Naive thymus-derived CD8-positive, alpha-beta T cell (primary cell): ENCODE measurements at regions not wholly inside any gene's neighbourhood (a gene's known extent, or its start where the extent isn't known, plus 50 kb on each side); places are given as distances from the start of the nearest gene placed in this dataset.
"Not testable (repeated sequence)": the region's sequence is repeated elsewhere in the genome, so short reads cannot be mapped to it uniquely, and the experiment has no call there.

Source experiments
- ATAC-seq, 2 donors: fragments of 150-1000 bp; cut with Tn5 transposase in 1 of 2; sonication (Bioruptor Pico), chemical (Tn5 transposase) in 1 of 2; 1 replicate in 1 of 2; 2 replicates in 1 of 2; pipeline ENCODE4 v1.10.0; 2021; ENCODE audit warnings: mild to moderate bottlenecking in 2 of 2, moderate library complexity in 2 of 2
- POLR2A ChIA-PET: fragments of 350-600 bp; sonication (Branson Sonifier 250); formaldehyde crosslinking; loops from one replicate; lab custom pipeline; 2021; ENCODE audit warnings: antibody characterized with exemption; lab: Charles Lee
- DNase-seq, 10 donors: peaks; one replicate each; pipeline versions ENCODE4 v3.0.0 to v3.0.0-alpha.2; 2020 to 2022
- H3K27ac Mint-ChIP-seq, 10 donors: one replicate each; pipeline ENCODE4 v1.8.0; 2020 to 2022; ENCODE audit warnings: mild to moderate bottlenecking in 10 of 10, mixed read lengths in 10 of 10, moderate library complexity in 4 of 10, inconsistent platforms in 1 of 10
- H3K27me3 Mint-ChIP-seq, 5 donors: one replicate each; pipeline ENCODE4 v1.8.0; 2021 to 2022; ENCODE audit warnings: mixed read lengths in 5 of 5
- H3K36me3 Mint-ChIP-seq, 3 donors: one replicate each; pipeline ENCODE4 v1.8.0; 2020 to 2022; ENCODE audit warnings: mixed read lengths in 3 of 3, mild to moderate bottlenecking in 2 of 3, inconsistent platforms in 1 of 3
- H3K4me1 Mint-ChIP-seq, 4 donors: one replicate each; pipeline ENCODE4 v1.8.0; 2021 to 2022; ENCODE audit warnings: mixed read lengths in 4 of 4
- H3K4me3 Mint-ChIP-seq, 10 donors: one replicate each; pipeline ENCODE4 v1.8.0; 2020 to 2022; ENCODE audit warnings: mild to moderate bottlenecking in 10 of 10, mixed read lengths in 10 of 10, moderate library complexity in 6 of 10, inconsistent platforms in 1 of 10
- H3K9me3 Mint-ChIP-seq, 9 donors: one replicate each; pipeline ENCODE4 v1.8.0; 2020 to 2022; ENCODE audit warnings: mixed read lengths in 9 of 9, mild to moderate bottlenecking in 3 of 9, inconsistent platforms in 1 of 9, moderate library complexity in 1 of 9

DNA sequence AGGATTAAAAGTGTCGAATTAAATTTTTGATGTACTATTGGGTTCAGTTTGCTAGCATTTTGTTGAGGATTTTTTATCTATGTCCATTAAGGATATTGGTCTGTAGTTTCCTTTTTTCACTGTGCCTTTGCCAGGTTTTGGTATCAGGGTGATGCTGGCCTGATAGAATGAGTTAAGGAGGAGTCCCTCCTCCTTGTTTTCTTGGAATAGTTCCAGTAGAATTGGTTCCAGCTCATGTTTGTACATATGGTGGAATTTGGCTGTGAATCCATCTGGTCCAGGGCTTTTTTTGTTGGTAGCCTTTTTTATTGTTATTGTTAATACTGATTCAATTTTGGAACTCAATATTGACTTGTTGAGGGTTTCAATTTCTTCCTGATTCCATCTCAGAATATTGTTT is 141.8 kb downstream of the SIM1 start:
- Mint-ChIP-seq H3K9me3 (peaks cover 0 to 15% (median 2%) of the 10 kb centered on the region in 9 donors), H3K27ac (no peak overlapping the region), H3K36me3 (no peaks in the 10 kb centered on the region), H3K4me3 (no peak overlapping the region), H3K27me3 (peaks cover 0 to 1% (median 0%) of the 10 kb centered on the region in 5 donors), H3K4me1 (no peaks in the 10 kb centered on the region)
- POLR2A ChIA-PET = no interaction called here
- DNase-seq (no peak), ATAC-seq (no peak)

DNA sequence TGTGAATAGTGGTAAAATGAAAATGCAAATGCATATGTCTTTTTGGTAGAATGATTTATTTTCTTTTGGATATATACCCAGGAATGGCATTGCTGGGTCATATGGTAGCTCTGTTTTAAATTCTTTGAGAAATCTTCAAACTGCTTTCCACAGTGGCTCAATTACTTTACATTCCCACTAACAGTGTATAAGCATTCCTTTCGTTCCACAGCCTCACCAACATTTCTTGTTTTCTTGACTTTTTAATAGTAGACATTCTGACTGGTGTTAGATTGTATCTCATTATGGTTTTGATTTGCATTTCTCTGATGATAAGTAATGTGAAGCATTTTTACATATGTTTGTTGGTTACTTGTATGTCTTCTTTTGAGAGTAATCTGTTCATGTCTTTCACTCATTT is 144.0 kb downstream of the SIM1 start:
- Mint-ChIP-seq H3K27ac (no peak overlapping the region), H3K4me1 (no peaks in the 10 kb centered on the region), H3K36me3 (no peaks in the 10 kb centered on the region), H3K27me3 (peaks cover 0 to 1% (median 0%) of the 10 kb centered on the region in 5 donors), H3K4me3 (no peak overlapping the region), H3K9me3 (peaks cover 0 to 15% (median 2%) of the 10 kb centered on the region in 9 donors)
- ATAC-seq (no peak), DNase-seq (no peak)
- POLR2A ChIA-PET = no interaction called here

DNA sequence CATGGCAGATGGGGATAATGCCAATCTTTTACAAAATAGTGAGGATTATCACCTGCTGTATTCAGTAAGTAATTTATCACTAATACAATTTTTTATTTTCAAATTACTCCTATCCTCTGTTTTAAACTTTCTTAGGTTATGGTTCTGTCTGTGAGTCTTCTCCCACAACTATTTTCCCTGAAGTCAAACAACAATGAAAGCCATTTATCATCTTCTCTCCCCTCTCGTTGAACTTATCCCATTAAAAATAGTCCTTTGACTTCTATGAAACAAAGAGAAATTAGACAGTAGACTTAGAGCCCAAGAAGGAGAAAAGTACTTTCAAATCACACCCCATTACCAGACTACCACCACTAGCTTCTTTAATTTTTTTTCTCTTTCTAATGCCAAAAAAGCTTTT is 147.7 kb downstream of the SIM1 start:
- Mint-ChIP-seq H3K27ac (no peak overlapping the region), H3K36me3 (no peaks in the 10 kb centered on the region), H3K9me3 (peaks cover 0 to 15% (median 1%) of the 10 kb centered on the region in 9 donors), H3K27me3 (peaks cover 0 to 5% (median 0%) of the 10 kb centered on the region in 5 donors), H3K4me1 (no peaks in the 10 kb centered on the region), H3K4me3 (no peak overlapping the region)
- DNase-seq = no peak
- POLR2A ChIA-PET = no interaction called here
- no peak for ATAC-seq

DNA sequence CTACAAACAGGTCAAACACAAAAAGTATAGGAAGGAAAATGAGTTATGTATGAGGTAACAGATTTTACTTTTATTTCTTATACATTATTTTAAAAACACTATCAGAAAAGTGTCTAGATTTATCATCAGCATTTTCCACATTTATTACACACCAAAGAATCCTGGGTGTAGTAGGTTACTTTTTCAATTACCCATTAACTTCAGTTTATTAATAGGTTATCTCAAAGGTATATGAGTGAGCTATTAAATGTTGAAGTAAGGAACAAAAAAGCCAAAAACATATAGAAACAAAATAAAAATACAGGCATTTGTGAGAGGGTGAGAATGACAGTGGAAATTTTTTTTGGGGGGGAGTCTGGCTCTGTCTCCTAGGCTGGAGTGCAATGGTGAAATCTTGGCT is 150.5 kb downstream of the SIM1 start:
- H3K27ac Mint-ChIP-seq = no peak overlapping the region
- POLR2A ChIA-PET = no interaction called here
- no peak overlapping the region for H3K4me3 Mint-ChIP-seq
- H3K36me3 Mint-ChIP-seq = no peaks in the 10 kb centered on the region
- H3K9me3 Mint-ChIP-seq = peaks cover 0 to 2% (median 0%) of the 10 kb centered on the region in 9 donors
- no peaks in the 10 kb centered on the region for H3K4me1 Mint-ChIP-seq
- ATAC-seq (no peak), DNase-seq (no peak)
- peaks cover 0 to 5% (median 0%) of the 10 kb centered on the region in 5 donors for H3K27me3 Mint-ChIP-seq

DNA sequence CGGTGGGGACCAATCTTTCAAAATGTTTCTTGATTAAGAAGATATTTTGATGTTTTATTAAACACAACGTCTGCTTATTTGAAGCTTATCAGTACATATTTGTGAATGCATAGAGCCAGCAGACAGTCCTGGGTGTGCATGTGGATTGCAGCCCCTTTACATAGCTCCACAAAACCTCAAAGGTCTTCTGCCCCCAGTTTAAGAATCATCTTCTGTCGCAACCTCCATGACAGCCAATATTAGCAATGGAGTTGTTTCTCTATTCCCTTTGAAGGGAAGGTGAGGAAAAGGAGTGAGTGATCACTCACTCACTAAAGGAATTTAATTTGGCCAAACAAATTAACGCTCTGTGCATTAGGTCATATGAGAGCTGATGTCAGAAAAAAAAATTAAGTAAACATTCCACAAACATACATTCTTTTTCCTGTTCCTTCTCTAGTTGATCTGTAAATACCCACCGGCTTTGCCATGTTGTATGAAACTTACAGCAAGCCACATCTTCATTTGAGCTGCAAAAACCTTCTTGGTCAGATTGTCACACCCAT is 152.9 kb downstream of the SIM1 start:
- POLR2A ChIA-PET = no interaction called here
- ATAC-seq (no peak), DNase-seq (no peak)
- Mint-ChIP-seq H3K4me1 (no peaks in the 10 kb centered on the region), H3K27me3 (peaks cover 0 to 8% (median 0%) of the 10 kb centered on the region in 5 donors), H3K27ac (no peak overlapping the region), H3K9me3 (peaks cover 0 to 2% (median 0%) of the 10 kb centered on the region in 9 donors), H3K36me3 (no peaks in the 10 kb centered on the region), H3K4me3 (no peak overlapping the region)

DNA sequence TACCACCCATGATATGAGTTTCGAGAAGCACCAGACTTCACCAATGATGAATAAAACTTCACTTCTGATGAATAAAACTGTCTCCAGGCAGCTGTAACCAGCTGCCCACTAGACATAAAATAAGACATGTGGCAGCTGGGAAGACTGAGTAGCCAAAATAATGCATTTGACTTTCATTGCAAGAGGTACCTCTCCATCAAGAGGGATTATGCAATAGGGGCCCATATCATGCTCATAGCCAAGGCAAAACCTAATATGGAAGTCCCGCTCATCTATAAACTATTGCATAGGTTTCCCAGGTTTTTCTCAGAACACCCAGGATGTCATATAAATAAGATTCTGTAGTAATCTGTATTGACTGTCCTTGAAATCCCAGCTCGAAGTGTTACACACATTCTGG is 155.5 kb downstream of the SIM1 start:
- Mint-ChIP-seq H3K27ac (no peak overlapping the region), H3K27me3 (peaks cover 0 to 8% (median 0%) of the 10 kb centered on the region in 5 donors), H3K4me1 (no peaks in the 10 kb centered on the region), H3K9me3 (no peaks in the 10 kb centered on the region), H3K36me3 (no peaks in the 10 kb centered on the region), H3K4me3 (no peak overlapping the region)
- ATAC-seq (no peak), DNase-seq (no peak)
- POLR2A ChIA-PET = no interaction called here

DNA sequence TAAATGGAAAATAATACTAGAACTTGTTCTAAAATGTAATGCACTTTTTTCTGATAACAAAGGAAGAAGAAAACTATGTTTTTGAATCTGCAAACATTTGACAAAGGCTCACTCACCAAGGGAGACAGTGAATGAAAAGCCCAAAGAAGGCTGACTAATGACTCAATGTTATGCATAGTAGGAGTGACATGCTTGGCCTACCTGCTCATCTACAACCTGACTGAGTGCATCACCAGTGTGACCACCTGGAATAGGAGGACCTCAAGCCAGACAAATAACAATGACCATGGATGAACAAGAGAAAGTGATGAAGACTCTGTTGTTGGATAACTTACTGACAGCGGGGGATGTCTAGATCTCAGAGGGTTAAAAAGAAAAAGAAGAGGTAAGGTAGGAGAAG is 157.2 kb downstream of the SIM1 start:
- DNase-seq (no peak), ATAC-seq (no peak)
- H3K9me3 Mint-ChIP-seq = no peaks in the 10 kb centered on the region
- no peak overlapping the region for H3K4me3 Mint-ChIP-seq
- H3K36me3 Mint-ChIP-seq = no peaks in the 10 kb centered on the region
- no peaks in the 10 kb centered on the region for H3K4me1 Mint-ChIP-seq
- H3K27ac Mint-ChIP-seq = no peak overlapping the region
- H3K27me3 Mint-ChIP-seq = peaks cover 0 to 3% (median 0%) of the 10 kb centered on the region in 5 donors
- POLR2A ChIA-PET = no interaction called here

DNA sequence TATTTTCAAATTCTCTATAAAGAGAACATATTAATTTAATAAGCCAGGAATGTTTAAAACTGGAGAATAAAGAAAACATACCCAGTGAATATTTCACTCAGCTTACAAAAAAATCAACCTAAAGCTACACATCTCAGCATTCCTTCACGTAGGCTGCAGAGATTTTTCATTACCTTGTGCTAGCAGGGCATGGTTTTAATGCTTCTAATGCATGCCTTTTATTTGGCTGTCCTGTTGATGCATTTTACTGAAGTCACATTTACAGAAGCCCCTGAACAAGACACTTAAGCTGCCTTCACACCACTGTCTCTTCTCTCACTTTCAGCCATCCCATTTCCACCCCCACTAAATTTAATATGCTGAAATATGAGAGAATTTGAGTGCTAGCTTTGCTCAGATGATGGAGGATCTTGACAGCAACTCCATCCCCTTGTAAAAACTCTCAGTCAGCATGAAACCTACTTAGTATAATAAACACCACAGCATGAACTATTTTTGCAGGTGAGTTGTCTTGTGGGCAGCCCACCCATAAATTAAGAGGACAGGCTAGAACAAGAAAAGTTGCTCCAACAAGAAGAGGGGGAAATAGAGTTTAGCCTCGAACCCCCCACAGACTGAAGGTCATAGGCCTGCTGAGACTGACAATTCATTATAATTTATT is 159.4 kb downstream of the SIM1 start:
- Mint-ChIP-seq H3K4me1 (no peaks in the 10 kb centered on the region), H3K9me3 (no peaks in the 10 kb centered on the region), H3K27ac (no peak overlapping the region), H3K4me3 (no peak overlapping the region), H3K36me3 (no peaks in the 10 kb centered on the region), H3K27me3 (peaks cover 0 to 3% (median 0%) of the 10 kb centered on the region in 5 donors)
- DNase-seq (no peak), ATAC-seq (no peak)
- POLR2A ChIA-PET = no interaction called here

DNA sequence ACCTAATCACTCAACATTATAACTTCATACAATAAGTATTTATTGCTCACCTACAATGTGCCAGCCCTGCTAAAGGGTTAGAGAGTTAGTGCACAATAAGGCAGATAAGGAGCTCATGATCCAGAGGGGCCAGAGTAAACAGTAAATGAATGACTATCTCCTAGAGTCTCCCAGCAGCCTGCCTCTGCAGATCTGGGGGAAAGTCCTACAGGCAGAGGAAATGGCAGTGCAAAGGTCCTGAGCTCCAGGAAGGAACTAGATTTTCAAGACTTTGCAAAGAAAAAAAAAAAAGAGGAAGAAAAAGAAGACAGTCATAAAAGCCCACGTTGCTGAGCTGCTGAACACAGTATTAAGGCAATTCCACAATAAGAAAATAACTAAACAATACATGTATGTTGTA is 160.1 kb downstream of the SIM1 start:
- H3K36me3 Mint-ChIP-seq = no peaks in the 10 kb centered on the region
- no peaks in the 10 kb centered on the region for H3K9me3 Mint-ChIP-seq
- no peak overlapping the region for H3K27ac Mint-ChIP-seq
- H3K4me1 Mint-ChIP-seq = no peaks in the 10 kb centered on the region
- ATAC-seq (no peak), DNase-seq (no peak)
- POLR2A ChIA-PET = no interaction called here
- peaks cover 0 to 3% (median 0%) of the 10 kb centered on the region in 5 donors for H3K27me3 Mint-ChIP-seq
- no peak overlapping the region for H3K4me3 Mint-ChIP-seq

DNA sequence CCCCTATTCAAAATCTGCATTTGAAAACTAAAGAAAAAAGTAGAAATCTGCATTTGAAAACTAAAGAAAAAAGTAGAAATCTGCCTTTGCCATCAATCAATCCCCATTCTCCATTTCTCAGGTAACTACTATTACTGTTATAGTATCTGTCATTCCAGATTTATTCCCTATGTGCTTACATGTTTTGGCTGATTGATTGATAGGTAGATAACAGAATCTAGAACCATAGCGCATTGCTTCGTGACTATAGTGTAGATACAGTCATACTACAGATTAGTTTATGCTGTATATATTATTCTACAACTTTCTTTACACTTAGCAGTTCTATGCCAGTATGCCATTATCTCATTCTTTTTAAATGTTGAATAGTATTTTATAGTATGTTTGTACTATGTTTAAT is 163.0 kb downstream of the SIM1 start:
- Mint-ChIP-seq H3K4me3 (no peak overlapping the region), H3K4me1 (no peaks in the 10 kb centered on the region), H3K9me3 (no peaks in the 10 kb centered on the region), H3K36me3 (no peaks in the 10 kb centered on the region), H3K27me3 (no peaks in the 10 kb centered on the region), H3K27ac (no peak overlapping the region)
- ATAC-seq (no peak), DNase-seq (no peak)
- POLR2A ChIA-PET = no interaction called here

DNA sequence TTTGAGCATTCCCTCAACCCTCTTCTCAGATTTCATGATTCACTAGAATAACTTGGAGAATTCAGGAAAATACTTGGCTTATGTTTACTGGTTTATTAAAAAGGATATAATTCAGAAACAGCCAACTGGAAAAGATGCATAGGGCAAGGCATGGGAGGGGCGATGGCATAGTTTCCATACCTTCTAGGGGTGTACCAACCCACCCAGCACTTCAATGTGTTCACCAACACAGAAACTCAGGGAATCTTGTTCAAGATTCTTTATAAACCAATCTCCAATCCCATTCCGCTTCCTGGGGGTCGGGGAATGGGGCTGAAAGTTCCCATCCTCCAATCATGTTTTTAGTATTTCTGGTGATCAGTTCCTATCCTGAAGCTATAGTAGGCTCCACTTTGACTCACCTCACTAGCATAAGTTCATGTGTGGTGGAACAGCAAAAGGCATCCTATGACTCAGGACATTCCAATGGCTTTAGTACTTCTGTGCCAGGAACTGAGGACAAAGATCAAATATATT is 164.4 kb downstream of the SIM1 start:
- POLR2A ChIA-PET = no interaction called here
- DNase-seq (no peak), ATAC-seq (no peak)
- no peaks in the 10 kb centered on the region for H3K9me3 Mint-ChIP-seq
- no peak overlapping the region for H3K4me3 Mint-ChIP-seq
- no peaks in the 10 kb centered on the region for H3K27me3 Mint-ChIP-seq
- no peaks in the 10 kb centered on the region for H3K36me3 Mint-ChIP-seq
- no peak overlapping the region for H3K27ac Mint-ChIP-seq
- H3K4me1 Mint-ChIP-seq = no peaks in the 10 kb centered on the region

DNA sequence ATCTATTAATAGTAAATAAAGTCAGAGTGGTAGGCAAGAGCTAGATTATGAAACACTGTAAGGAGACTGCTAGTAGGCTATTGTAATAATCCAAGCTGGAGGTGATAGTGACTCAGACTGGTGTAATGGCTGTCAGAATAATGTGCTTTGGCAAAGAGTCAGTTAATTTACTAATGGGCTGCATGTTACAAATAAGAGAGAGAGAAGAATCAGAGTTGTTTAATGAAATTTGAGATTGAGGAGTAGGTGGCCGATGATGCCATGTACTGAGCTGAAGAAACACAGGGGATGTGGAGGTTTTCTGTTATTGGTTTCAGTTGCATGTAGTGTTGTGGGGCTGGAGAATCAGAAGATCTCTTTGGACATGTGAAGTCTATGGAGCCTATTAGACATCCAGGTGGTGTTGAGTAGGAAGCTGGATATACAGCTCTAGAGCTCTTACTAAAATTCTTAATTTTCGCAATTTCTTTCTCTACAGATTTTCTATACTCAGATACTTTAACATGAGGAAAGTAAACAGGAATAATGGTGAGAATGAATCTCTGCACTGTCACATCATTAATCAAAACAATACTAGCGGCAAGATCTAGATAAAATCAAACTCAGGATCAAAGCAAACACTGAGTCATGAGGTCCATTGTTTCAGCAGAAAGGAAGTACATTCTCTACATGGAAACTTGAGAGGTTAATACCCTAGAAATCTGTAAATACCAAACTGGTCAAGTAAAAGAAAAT is 167.7 kb downstream of the SIM1 start:
- no peaks in the 10 kb centered on the region for H3K36me3 Mint-ChIP-seq
- POLR2A ChIA-PET = no interaction called here
- no peaks in the 10 kb centered on the region for H3K9me3 Mint-ChIP-seq
- H3K27me3 Mint-ChIP-seq = no peaks in the 10 kb centered on the region
- ATAC-seq = no peak
- DNase-seq = no peak
- H3K27ac Mint-ChIP-seq = no peak overlapping the region
- no peaks in the 10 kb centered on the region for H3K4me1 Mint-ChIP-seq
- no peak overlapping the region for H3K4me3 Mint-ChIP-seq

DNA sequence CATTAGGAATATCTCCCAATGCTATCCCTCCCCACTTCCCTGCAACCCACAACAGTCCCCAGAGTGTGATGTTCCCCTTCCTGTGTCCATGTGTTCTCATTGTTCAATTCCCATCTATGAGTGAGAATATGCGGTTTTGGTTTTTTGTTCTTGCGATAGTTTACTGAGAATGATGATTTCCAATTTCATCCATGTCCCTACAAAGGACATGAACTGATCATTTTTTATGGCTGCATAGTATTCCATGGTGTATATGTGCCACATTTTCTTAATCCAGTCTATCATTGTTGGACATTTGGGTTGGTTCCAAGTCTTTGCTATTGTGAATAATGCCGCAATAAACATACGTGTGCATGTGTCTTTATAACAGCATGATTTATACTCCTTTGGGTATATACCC is 169.5 kb downstream of the SIM1 start:
- DNase-seq, H3K4me1 Mint-ChIP-seq, H3K4me3 Mint-ChIP-seq, H3K27me3 Mint-ChIP-seq, H3K36me3 Mint-ChIP-seq, H3K9me3 Mint-ChIP-seq, POLR2A ChIA-PET, ATAC-seq, H3K27ac Mint-ChIP-seq: not testable (repeated sequence)
